OCI-LY1 (cell line): ENCODE measurements at regions not wholly inside any gene's neighbourhood (a gene's known extent, or its start where the extent isn't known, plus 50 kb on each side); places are given as distances from the start of the nearest gene placed in this dataset.

Experiments used
- EZH2 ChIP-seq: fragments of 200-600 bp; sonication (generic), shearing (Covaris generic); IDR thresholded peaks from 2 replicates; pipeline ENCODE4 v1.8.0; 2017; ENCODE audit warnings: borderline replicate concordance, mixed run types, mild to moderate bottlenecking, antibody characterized with exemption, low read length, moderate library complexity, mixed read lengths
- TF ChIP-seq, protein P1 (sequence below): fragments of 200-600 bp; sonication (generic), shearing (Covaris generic); IDR thresholded peaks from 2 replicates; pipeline ENCODE4 v1.5.1; 2017; ENCODE audit warnings: mild to moderate bottlenecking, antibody characterized with exemption, low read length, moderate library complexity, mixed read lengths

DNA sequence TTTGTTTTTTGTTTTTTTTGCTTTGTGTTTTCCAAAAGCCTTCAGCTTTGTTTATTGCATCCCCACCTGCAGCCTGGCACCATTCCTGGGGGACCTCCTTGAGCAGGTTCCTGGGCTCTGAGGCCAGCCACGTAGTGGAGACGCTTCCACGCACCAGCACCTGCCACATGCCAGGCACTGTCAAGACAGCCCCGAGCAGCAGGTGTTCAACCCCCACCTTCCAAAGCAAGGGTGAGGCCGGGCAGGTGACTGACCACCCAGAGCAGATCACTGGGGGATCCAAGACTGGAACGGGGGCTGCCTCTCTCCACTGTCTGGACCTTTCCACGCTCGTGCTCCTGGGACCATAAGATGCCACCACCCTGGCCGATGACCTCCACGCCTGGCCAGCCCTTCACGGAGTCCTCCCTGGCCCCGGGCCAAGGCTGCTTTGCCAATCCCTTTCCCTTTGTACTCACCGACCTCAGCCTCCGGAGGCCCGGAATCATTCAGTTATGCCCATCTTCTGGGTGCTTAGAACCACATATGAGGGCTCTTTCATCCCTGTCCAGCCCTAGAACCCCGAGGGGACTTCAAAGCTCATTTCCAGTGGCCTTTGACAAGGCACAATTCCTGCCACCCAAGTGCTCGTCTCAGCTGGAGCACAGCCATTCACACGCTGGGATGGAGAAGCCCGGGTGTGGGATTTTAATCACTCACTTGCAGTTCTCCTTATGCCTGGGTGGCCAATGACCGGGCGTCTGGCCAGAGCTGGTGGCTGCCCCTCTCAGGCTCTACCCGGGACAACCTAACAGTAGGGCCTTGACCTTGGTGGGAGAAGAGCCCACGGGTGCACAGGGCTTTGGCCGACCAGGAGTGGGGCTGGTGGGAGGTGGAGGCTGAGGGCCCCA lies 330.8 kb downstream of the NPHP4 start:
- no peak for TF ChIP-seq EZH2
- TF ChIP-seq, protein P1, sequence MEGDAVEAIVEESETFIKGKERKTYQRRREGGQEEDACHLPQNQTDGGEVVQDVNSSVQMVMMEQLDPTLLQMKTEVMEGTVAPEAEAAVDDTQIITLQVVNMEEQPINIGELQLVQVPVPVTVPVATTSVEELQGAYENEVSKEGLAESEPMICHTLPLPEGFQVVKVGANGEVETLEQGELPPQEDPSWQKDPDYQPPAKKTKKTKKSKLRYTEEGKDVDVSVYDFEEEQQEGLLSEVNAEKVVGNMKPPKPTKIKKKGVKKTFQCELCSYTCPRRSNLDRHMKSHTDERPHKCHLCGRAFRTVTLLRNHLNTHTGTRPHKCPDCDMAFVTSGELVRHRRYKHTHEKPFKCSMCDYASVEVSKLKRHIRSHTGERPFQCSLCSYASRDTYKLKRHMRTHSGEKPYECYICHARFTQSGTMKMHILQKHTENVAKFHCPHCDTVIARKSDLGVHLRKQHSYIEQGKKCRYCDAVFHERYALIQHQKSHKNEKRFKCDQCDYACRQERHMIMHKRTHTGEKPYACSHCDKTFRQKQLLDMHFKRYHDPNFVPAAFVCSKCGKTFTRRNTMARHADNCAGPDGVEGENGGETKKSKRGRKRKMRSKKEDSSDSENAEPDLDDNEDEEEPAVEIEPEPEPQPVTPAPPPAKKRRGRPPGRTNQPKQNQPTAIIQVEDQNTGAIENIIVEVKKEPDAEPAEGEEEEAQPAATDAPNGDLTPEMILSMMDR: no peak
